ENCODE measurements at regions not wholly inside any gene's neighbourhood (a gene's known extent, or its start where the extent isn't known, plus 50 kb on each side); places are given as distances from the start of the nearest gene placed in this dataset.

- Histone ChIP-seq H3K9me3 (ENCODE audit: insufficient read depth, low read length) (no peaks in the 10 kb centered on the region), H3K4me1 (ENCODE audit: insufficient read depth, insufficient read length) (peaks cover 3% of the 10 kb centered on the region), H3K9ac (ENCODE audit: insufficient read length, low read depth) (no peak overlapping the region), H3K4me3 (ENCODE audit: insufficient read length, low read depth) (no peak overlapping the region), H3K27me3 (ENCODE audit: insufficient read depth, insufficient read length) (no peaks in the 10 kb centered on the region), H3K36me3 (ENCODE audit: insufficient read depth, insufficient read length, low read length) (no peaks in the 10 kb centered on the region)
- no peak for DNase-seq (ENCODE audit: low read depth, low spot score)
- TF ChIP-seq ZNF274 (IDR thresholded peaks at IDR 0.05; ENCODE audit: low read depth, low read length) (no peak), YY1 (IDR thresholded peaks at IDR 0.05; ENCODE audit: insufficient read depth, insufficient read length) (no peak), SUZ12 (IDR thresholded peaks at IDR 0.05; ENCODE audit: extremely low read depth, insufficient read depth, insufficient read length) (no peak)
These were observed 336.5 kb downstream of the RPS6KC1 start for GRCh38 chr1:213387380-213388015.

- Histone ChIP-seq H3K27me3 (ENCODE audit: insufficient read depth, insufficient read length) (no peaks in the 10 kb centered on the region), H3K9ac (ENCODE audit: insufficient read length, low read depth) (no peak overlapping the region), H3K4me3 (ENCODE audit: insufficient read length, low read depth) (no peak overlapping the region), H3K4me1 (ENCODE audit: insufficient read depth, insufficient read length) (peaks cover 3% of the 10 kb centered on the region), H3K36me3 (ENCODE audit: insufficient read depth, insufficient read length, low read length) (no peaks in the 10 kb centered on the region), H3K9me3 (ENCODE audit: insufficient read depth, low read length) (no peaks in the 10 kb centered on the region)
- DNase-seq (ENCODE audit: low read depth, low spot score): no peak
- TF ChIP-seq ZNF274 (IDR thresholded peaks at IDR 0.05; ENCODE audit: low read depth, low read length) (no peak), YY1 (IDR thresholded peaks at IDR 0.05; ENCODE audit: insufficient read depth, insufficient read length) (no peak), SUZ12 (IDR thresholded peaks at IDR 0.05; ENCODE audit: extremely low read depth, insufficient read depth, insufficient read length) (no peak)
These were observed 337.2 kb downstream of the RPS6KC1 start for GRCh38 chr1:213388199-213388598.

GRCh38 chr1:213389061-213389581, 338.1 kb downstream of the RPS6KC1 start:
- H3K4me3 ChIP-seq (ENCODE audit: insufficient read length, low read depth): no peak overlapping the region
- no peak for TF ChIP-seq SUZ12 (IDR thresholded peaks at IDR 0.05; ENCODE audit: extremely low read depth, insufficient read depth, insufficient read length)
- no peak for TF ChIP-seq ZNF274 (IDR thresholded peaks at IDR 0.05; ENCODE audit: low read depth, low read length)
- TF ChIP-seq YY1 (IDR thresholded peaks at IDR 0.05; ENCODE audit: insufficient read depth, insufficient read length): no peak
- no peaks in the 10 kb centered on the region for H3K9me3 ChIP-seq (ENCODE audit: insufficient read depth, low read length)
- H3K9ac ChIP-seq (ENCODE audit: insufficient read length, low read depth): no peak overlapping the region
- no peak for DNase-seq (ENCODE audit: low read depth, low spot score)
- H3K27me3 ChIP-seq (ENCODE audit: insufficient read depth, insufficient read length): no peaks in the 10 kb centered on the region
- H3K36me3 ChIP-seq (ENCODE audit: insufficient read depth, insufficient read length, low read length): no peaks in the 10 kb centered on the region
- peaks cover 3% of the 10 kb centered on the region for H3K4me1 ChIP-seq (ENCODE audit: insufficient read depth, insufficient read length)

DNA sequence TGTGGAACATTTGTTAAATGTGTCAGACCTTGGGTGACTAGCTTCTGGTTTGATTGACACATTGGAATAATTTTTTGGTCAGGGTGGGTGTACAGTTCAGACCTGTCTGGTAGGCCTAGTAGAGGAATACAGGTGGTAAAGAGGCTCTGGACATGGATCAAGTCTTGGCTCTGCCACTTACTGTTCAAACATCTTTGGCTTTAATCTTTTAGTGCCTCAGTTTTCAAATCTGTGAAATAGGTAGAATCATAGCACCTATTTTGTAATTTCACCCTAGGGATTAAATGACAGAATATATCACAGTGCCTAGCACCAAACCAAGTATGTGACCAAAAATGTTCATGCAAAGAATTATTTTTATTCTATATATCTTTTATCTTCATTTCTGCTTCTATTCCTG, 340.4 kb downstream of the RPS6KC1 start:
- no peak for DNase-seq (ENCODE audit: low read depth, low spot score)
- H3K4me1 ChIP-seq (ENCODE audit: insufficient read depth, insufficient read length): peaks cover 3% of the 10 kb centered on the region
- no peak overlapping the region for H3K9ac ChIP-seq (ENCODE audit: insufficient read length, low read depth)
- H3K4me3 ChIP-seq (ENCODE audit: insufficient read length, low read depth): no peak overlapping the region
- no peaks in the 10 kb centered on the region for H3K27me3 ChIP-seq (ENCODE audit: insufficient read depth, insufficient read length)
- TF ChIP-seq YY1 (IDR thresholded peaks at IDR 0.05; ENCODE audit: insufficient read depth, insufficient read length) (no peak), SUZ12 (IDR thresholded peaks at IDR 0.05; ENCODE audit: extremely low read depth, insufficient read depth, insufficient read length) (no peak), ZNF274 (IDR thresholded peaks at IDR 0.05; ENCODE audit: low read depth, low read length) (no peak)
- H3K36me3 ChIP-seq (ENCODE audit: insufficient read depth, insufficient read length, low read length): no peaks in the 10 kb centered on the region
- no peaks in the 10 kb centered on the region for H3K9me3 ChIP-seq (ENCODE audit: insufficient read depth, low read length)

- TF ChIP-seq SUZ12 (IDR thresholded peaks at IDR 0.05; ENCODE audit: extremely low read depth, insufficient read depth, insufficient read length): no peak
- TF ChIP-seq ZNF274 (IDR thresholded peaks at IDR 0.05; ENCODE audit: low read depth, low read length): no peak
- TF ChIP-seq YY1 (IDR thresholded peaks at IDR 0.05; ENCODE audit: insufficient read depth, insufficient read length): no peak
These were observed 342.8 kb downstream of the RPS6KC1 start for GRCh38 chr1:213393860-213394259.

DNA sequence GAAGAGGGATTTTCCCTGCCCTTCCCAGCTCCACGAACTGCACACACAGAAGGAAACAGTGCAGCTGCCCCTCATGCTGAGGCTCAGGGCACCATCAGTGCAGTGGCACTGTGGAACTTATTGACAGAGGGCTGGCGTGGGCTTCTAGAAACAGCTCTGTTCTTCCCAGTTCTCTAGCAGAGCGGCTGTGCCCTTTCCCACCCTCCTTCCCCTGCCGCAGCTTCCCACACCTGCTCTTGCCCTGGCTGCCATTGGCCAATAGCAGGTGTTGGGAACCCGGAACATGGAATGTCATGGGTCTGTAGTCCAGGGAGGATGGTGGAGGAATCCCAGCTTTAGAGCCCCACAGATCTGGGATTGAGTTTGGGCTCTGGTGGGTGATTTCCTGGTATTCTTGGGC, 343.8 kb downstream of the RPS6KC1 start:
- peaks cover 7% of the 10 kb centered on the region for H3K4me1 ChIP-seq (ENCODE audit: insufficient read depth, insufficient read length)
- no peaks in the 10 kb centered on the region for H3K36me3 ChIP-seq (ENCODE audit: insufficient read depth, insufficient read length, low read length)
- H3K27me3 ChIP-seq (ENCODE audit: insufficient read depth, insufficient read length): no peaks in the 10 kb centered on the region

More at GRCh38 chr1:213393860-213394259, 342.8 kb downstream of the RPS6KC1 start:
- Histone ChIP-seq H3K9me3 (ENCODE audit: insufficient read depth, low read length) (no peaks in the 10 kb centered on the region), H3K27me3 (ENCODE audit: insufficient read depth, insufficient read length) (no peaks in the 10 kb centered on the region), H3K36me3 (ENCODE audit: insufficient read depth, insufficient read length, low read length) (no peaks in the 10 kb centered on the region), H3K4me3 (ENCODE audit: insufficient read length, low read depth) (no peak overlapping the region), H3K4me1 (ENCODE audit: insufficient read depth, insufficient read length) (peaks cover 3% of the 10 kb centered on the region), H3K9ac (ENCODE audit: insufficient read length, low read depth) (no peak overlapping the region)
- no peak for DNase-seq (ENCODE audit: low read depth, low spot score)

GRCh38 chr1:213397638-213398037, 346.6 kb downstream of the RPS6KC1 start:
- no peak for TF ChIP-seq SUZ12 (IDR thresholded peaks at IDR 0.05; ENCODE audit: extremely low read depth, insufficient read depth, insufficient read length)
- peaks cover 7% of the 10 kb centered on the region for H3K4me1 ChIP-seq (ENCODE audit: insufficient read depth, insufficient read length)
- no peaks in the 10 kb centered on the region for H3K27me3 ChIP-seq (ENCODE audit: insufficient read depth, insufficient read length)

More for the DNA sequence above, 343.8 kb downstream of the RPS6KC1 start:
- Histone ChIP-seq H3K9me3 (ENCODE audit: insufficient read depth, low read length) (no peaks in the 10 kb centered on the region), H3K9ac (ENCODE audit: insufficient read length, low read depth) (no peak overlapping the region), H3K4me3 (ENCODE audit: insufficient read length, low read depth) (no peak overlapping the region)
- no peak for TF ChIP-seq YY1 (IDR thresholded peaks at IDR 0.05; ENCODE audit: insufficient read depth, insufficient read length)
- TF ChIP-seq SUZ12 (IDR thresholded peaks at IDR 0.05; ENCODE audit: extremely low read depth, insufficient read depth, insufficient read length): no peak
- TF ChIP-seq ZNF274 (IDR thresholded peaks at IDR 0.05; ENCODE audit: low read depth, low read length): no peak
- DNase-seq (ENCODE audit: low read depth, low spot score): no peak

More at GRCh38 chr1:213397638-213398037, 346.6 kb downstream of the RPS6KC1 start:
- no peaks in the 10 kb centered on the region for H3K9me3 ChIP-seq (ENCODE audit: insufficient read depth, low read length)
- DNase-seq (ENCODE audit: low read depth, low spot score): no peak
- no peak overlapping the region for H3K9ac ChIP-seq (ENCODE audit: insufficient read length, low read depth)
- H3K36me3 ChIP-seq (ENCODE audit: insufficient read depth, insufficient read length, low read length): no peaks in the 10 kb centered on the region
- no peak overlapping the region for H3K4me3 ChIP-seq (ENCODE audit: insufficient read length, low read depth)
